ENCODE measurements at regions not wholly inside any gene's neighbourhood (a gene's known extent, or its start where the extent isn't known, plus 50 kb on each side); places are given as distances from the start of the nearest gene placed in this dataset.

DNA sequence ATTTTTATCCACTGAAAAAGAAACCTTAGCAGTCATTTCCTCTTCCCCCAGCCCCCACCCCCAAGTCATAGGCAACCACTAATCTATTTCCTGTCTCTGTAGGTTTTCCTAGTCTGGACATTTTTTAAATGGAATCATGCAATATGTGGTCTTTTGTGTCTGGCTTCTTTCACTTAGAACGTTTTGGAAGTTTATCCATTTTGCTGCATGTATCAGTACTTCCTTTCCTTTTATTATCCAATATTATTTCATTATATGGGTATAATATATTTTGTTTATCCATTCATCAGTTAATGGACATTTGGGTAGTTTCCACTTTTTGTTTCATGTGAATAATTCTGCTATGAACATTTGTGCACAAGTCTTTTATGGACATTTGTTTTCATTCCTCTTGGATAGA is 99.3 kb upstream of the BMP5 start:
- no peak for DNase-seq
- Histone ChIP-seq H3K9me2 (ENCODE audit: insufficient read depth) (no peaks in the 10 kb centered on the region), H3K9me3 (ENCODE audit: insufficient read depth, low read depth) (no peaks in the 10 kb centered on the region), H3K79me2 (ENCODE audit: low read depth) (no peaks in the 10 kb centered on the region), H3K36me3 (ENCODE audit: low read depth) (no peaks in the 10 kb centered on the region), H3K27ac (no peak overlapping the region), H3K4me1 (replicated peaks; ENCODE audit: insufficient read depth) (no peaks in the 10 kb centered on the region), H2AFZ (no peak overlapping the region), H4K20me1 (ENCODE audit: insufficient read depth) (no peaks in the 10 kb centered on the region), H3K27me3 (ENCODE audit: insufficient read depth, low read depth) (no peaks in the 10 kb centered on the region), H3K4me3 (no peak overlapping the region), H3F3A (ENCODE audit: insufficient read depth, low read depth) (no peaks in the 10 kb centered on the region), H3K4me2 (no peak overlapping the region)
- TF ChIP-seq, protein P1, sequence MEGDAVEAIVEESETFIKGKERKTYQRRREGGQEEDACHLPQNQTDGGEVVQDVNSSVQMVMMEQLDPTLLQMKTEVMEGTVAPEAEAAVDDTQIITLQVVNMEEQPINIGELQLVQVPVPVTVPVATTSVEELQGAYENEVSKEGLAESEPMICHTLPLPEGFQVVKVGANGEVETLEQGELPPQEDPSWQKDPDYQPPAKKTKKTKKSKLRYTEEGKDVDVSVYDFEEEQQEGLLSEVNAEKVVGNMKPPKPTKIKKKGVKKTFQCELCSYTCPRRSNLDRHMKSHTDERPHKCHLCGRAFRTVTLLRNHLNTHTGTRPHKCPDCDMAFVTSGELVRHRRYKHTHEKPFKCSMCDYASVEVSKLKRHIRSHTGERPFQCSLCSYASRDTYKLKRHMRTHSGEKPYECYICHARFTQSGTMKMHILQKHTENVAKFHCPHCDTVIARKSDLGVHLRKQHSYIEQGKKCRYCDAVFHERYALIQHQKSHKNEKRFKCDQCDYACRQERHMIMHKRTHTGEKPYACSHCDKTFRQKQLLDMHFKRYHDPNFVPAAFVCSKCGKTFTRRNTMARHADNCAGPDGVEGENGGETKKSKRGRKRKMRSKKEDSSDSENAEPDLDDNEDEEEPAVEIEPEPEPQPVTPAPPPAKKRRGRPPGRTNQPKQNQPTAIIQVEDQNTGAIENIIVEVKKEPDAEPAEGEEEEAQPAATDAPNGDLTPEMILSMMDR (conservative IDR thresholded peaks at IDR 0.05): no peak
- TF ChIP-seq EZH2 (IDR thresholded peaks at IDR 0.05; ENCODE audit: low read depth): no peak
- intact Hi-C loops (cut with micrococcal nuclease; ENCODE audit: unreplicated experiment): no loop called here
- POLR2A ChIA-PET (ENCODE audit: unreplicated experiment): no interaction called here
- CTCF ChIA-PET: no interaction called here
- no TSS peak for BruUV-seq (replicated peaks)

DNA sequence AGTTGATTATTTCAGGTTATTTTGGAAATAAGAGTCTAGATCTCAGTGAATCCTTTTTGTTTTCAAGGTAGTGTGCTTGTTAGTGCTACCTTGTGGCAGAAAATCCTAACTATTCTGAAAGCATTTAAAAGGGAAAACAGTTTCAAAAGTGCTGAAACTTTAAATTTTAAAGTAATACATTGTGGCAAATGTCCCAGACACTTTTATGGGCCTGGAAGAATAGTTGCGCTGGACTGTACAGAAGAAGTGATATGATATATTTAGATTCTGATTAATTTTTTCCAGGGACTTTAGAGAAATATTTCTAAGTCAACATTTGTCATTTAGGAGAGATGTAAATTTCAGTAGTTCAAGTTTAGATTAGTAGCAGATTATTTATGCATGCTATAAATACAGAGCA is 96.7 kb upstream of the BMP5 start:
- Histone ChIP-seq H4K20me1 (ENCODE audit: insufficient read depth) (no peaks in the 10 kb centered on the region), H3K4me1 (replicated peaks; ENCODE audit: insufficient read depth) (no peaks in the 10 kb centered on the region), H3K27me3 (ENCODE audit: insufficient read depth, low read depth) (no peaks in the 10 kb centered on the region), H3K79me2 (ENCODE audit: low read depth) (no peaks in the 10 kb centered on the region), H3K4me3 (no peak overlapping the region), H3K27ac (no peak overlapping the region), H3K36me3 (ENCODE audit: low read depth) (no peaks in the 10 kb centered on the region), H3K9me3 (ENCODE audit: insufficient read depth, low read depth) (no peaks in the 10 kb centered on the region), H2AFZ (no peak overlapping the region), H3F3A (ENCODE audit: insufficient read depth, low read depth) (no peaks in the 10 kb centered on the region), H3K9me2 (ENCODE audit: insufficient read depth) (0 out of 2 replicates have a peak, but pooled peaks cover 4% of the 10 kb centered on the region), H3K4me2 (no peak overlapping the region)
- TF ChIP-seq, protein P1 (conservative IDR thresholded peaks at IDR 0.05): no peak
- no peak for TF ChIP-seq EZH2 (IDR thresholded peaks at IDR 0.05; ENCODE audit: low read depth)
- ChIA-PET CTCF (no interaction called here), POLR2A (ENCODE audit: unreplicated experiment) (no interaction called here)
- no TSS peak for BruUV-seq (replicated peaks)
- intact Hi-C loops (cut with micrococcal nuclease; ENCODE audit: unreplicated experiment): no loop called here
- DNase-seq: no peak

DNA sequence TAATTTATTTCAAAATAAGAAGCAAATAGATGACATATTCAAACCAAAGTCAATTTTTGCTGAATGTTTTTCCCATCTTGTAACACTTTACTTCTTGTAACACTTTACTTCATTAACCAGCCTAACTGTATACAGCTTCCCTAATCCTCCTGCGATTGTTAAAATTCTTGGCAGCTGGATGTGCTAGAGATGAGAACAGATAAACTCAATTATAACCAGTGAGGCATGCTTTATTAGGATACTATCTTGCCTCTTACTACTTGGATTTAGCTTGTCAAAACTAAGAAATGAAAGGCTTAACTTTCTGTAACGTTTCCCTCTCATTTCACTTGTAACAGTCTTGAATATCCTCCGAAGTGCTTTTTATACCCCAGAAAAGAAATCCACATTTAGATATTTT is 94.1 kb upstream of the BMP5 start:
- Histone ChIP-seq H3K4me2 (no peak overlapping the region), H3K9me3 (ENCODE audit: insufficient read depth, low read depth) (no peaks in the 10 kb centered on the region), H3K27ac (no peak overlapping the region), H3K4me1 (replicated peaks; ENCODE audit: insufficient read depth) (no peaks in the 10 kb centered on the region), H3K79me2 (ENCODE audit: low read depth) (no peaks in the 10 kb centered on the region), H3K9me2 (ENCODE audit: insufficient read depth) (peaks cover 4% of the 10 kb centered on the region; the same call in 1 of the 2 replicates), H3F3A (ENCODE audit: insufficient read depth, low read depth) (no peaks in the 10 kb centered on the region), H3K4me3 (no peak overlapping the region), H4K20me1 (ENCODE audit: insufficient read depth) (no peaks in the 10 kb centered on the region), H3K36me3 (ENCODE audit: low read depth) (no peaks in the 10 kb centered on the region), H2AFZ (no peak overlapping the region), H3K27me3 (ENCODE audit: insufficient read depth, low read depth) (no peaks in the 10 kb centered on the region)
- no peak for TF ChIP-seq EZH2 (IDR thresholded peaks at IDR 0.05; ENCODE audit: low read depth)
- TF ChIP-seq, protein P1 (conservative IDR thresholded peaks at IDR 0.05): no peak
- BruUV-seq (replicated peaks): no TSS peak
- intact Hi-C loops (cut with micrococcal nuclease; ENCODE audit: unreplicated experiment): no loop called here
- no peak for DNase-seq
- ChIA-PET CTCF (no interaction called here), POLR2A (ENCODE audit: unreplicated experiment) (no interaction called here)
